Epithelial cell of esophagus (primary cell): ENCODE measurements at regions not wholly inside any gene's neighbourhood (a gene's known extent, or its start where the extent isn't known, plus 50 kb on each side); places are given as distances from the start of the nearest gene placed in this dataset.
A peak's percentile ranks its signal among the peaks of the same experiment; 100 is the strongest.

Experiments used
- DNase-seq: peaks from one replicate; pipeline ENCODE4 v3.0.0; 2010; ENCODE audit warnings: low read depth
- H3K4me3 ChIP-seq: 2 replicates; pipeline ENCODE4 v1.5.1; 2011; ENCODE audit warnings: mild to moderate bottlenecking, low read length, control low read depth
- CTCF ChIP-seq: IDR thresholded peaks from 2 replicates; pipeline ENCODE4 v1.5.1; 2011; ENCODE audit warnings: low read depth, mild to moderate bottlenecking, low read length, control low read depth, inconsistent platforms; ENCODE audit not compliant: insufficient read depth; ENCODE audit errors: missing control alignments

- H3K4me3 ChIP-seq, result no peak overlapping the region
- TF ChIP-seq CTCF, result no peak
- peak; percentile 77 for DNase-seq
Observed at GRCh38 chr1:217363319-217363718, 267.6 kb downstream of the GPATCH2 start.

GRCh38 chr1:217360510-217360909 is 270.4 kb downstream of the GPATCH2 start:
- no peak overlapping the region for H3K4me3 ChIP-seq
- no peak for DNase-seq
- TF ChIP-seq CTCF, result no peak

GRCh38 chr1:217354895-217355294 is 276.0 kb downstream of the GPATCH2 start:
- no peak for DNase-seq
- no peak overlapping the region for H3K4me3 ChIP-seq
- no peak for TF ChIP-seq CTCF

GRCh38 chr1:217348960-217349664 is 281.8 kb downstream of the GPATCH2 start:
- no peak for DNase-seq
- H3K4me3 ChIP-seq, result no peak overlapping the region
- TF ChIP-seq CTCF, result no peak

GRCh38 chr1:217344712-217345111 is 286.2 kb downstream of the GPATCH2 start:
- DNase-seq, result no peak
- TF ChIP-seq CTCF, result no peak
- H3K4me3 ChIP-seq, result no peak overlapping the region

- H3K4me3 ChIP-seq, result no peak overlapping the region
- TF ChIP-seq CTCF, result no peak
- no peak for DNase-seq
Observed at GRCh38 chr1:217343907-217344306, 287.0 kb downstream of the GPATCH2 start.

- DNase-seq, result no peak
- no peak for TF ChIP-seq CTCF
- H3K4me3 ChIP-seq, result no peak overlapping the region
Observed at GRCh38 chr1:217342105-217342504, 288.8 kb downstream of the GPATCH2 start.
